ENCODE measurements at regions not wholly inside any gene's neighbourhood (a gene's known extent, or its start where the extent isn't known, plus 50 kb on each side); places are given as distances from the start of the nearest gene placed in this dataset.

GRCh38 chr5:30845194-30845593 lies 348.3 kb upstream of the CDH6 start:
- DNase-seq: no peak

- no peak for DNase-seq
These were observed 349.9 kb upstream of the CDH6 start for GRCh38 chr5:30843541-30843940.

- DNase-seq: no peak
These were observed 353.5 kb upstream of the CDH6 start for GRCh38 chr5:30839956-30840355.

GRCh38 chr5:30838936-30839496 lies 354.5 kb upstream of the CDH6 start:
- no peak for DNase-seq

- no peak for DNase-seq
These were observed 361.0 kb upstream of the CDH6 start for GRCh38 chr5:30832519-30832918.

GRCh38 chr5:30831605-30832004 lies 361.9 kb upstream of the CDH6 start:
- no peak for DNase-seq

- DNase-seq: no peak
These were observed 362.4 kb upstream of the CDH6 start for GRCh38 chr5:30831123-30831522.

GRCh38 chr5:30811298-30811697 lies 382.2 kb upstream of the CDH6 start:
- DNase-seq: no peak

- DNase-seq: no peak
These were observed 383.6 kb upstream of the CDH6 start for GRCh38 chr5:30809933-30810332.

- no peak for DNase-seq
These were observed 384.5 kb upstream of the CDH6 start for GRCh38 chr5:30808996-30809395.

- DNase-seq: no peak
These were observed 388.6 kb upstream of the CDH6 start for GRCh38 chr5:30804739-30805505.

- no peak for DNase-seq
These were observed 390.4 kb upstream of the CDH6 start for GRCh38 chr5:30802961-30803705.

GRCh38 chr5:30781643-30782042 lies 411.8 kb upstream of the CDH6 start:
- no peak for DNase-seq

- no peak for DNase-seq
These were observed 425.3 kb upstream of the CDH6 start for GRCh38 chr5:30768056-30768690.

GRCh38 chr5:30765706-30766105 lies 427.8 kb upstream of the CDH6 start:
- no peak for DNase-seq

GRCh38 chr5:30765227-30765626 lies 428.3 kb upstream of the CDH6 start:
- DNase-seq: no peak

GRCh38 chr5:30764704-30765103 lies 428.8 kb upstream of the CDH6 start:
- no peak for DNase-seq

- DNase-seq: no peak
These were observed 433.8 kb upstream of the CDH6 start for GRCh38 chr5:30759731-30760130.

GRCh38 chr5:30752015-30752414 lies 441.5 kb upstream of the CDH6 start:
- DNase-seq: no peak

- DNase-seq: no peak
These were observed 443.5 kb upstream of the CDH6 start for GRCh38 chr5:30749971-30750370.

GRCh38 chr5:30747412-30747811 lies 446.1 kb upstream of the CDH6 start:
- no peak for DNase-seq

GRCh38 chr5:30736669-30737068 lies 456.8 kb upstream of the CDH6 start:
- DNase-seq: no peak

- no peak for DNase-seq
These were observed 459.4 kb upstream of the CDH6 start for GRCh38 chr5:30734118-30734517.

GRCh38 chr5:30725073-30725472 lies 468.4 kb upstream of the CDH6 start:
- no peak for DNase-seq
